HepG2 (cell line): ENCODE measurements at regions not wholly inside any gene's neighbourhood (a gene's known extent, or its start where the extent isn't known, plus 50 kb on each side); places are given as distances from the start of the nearest gene placed in this dataset.

Experiments
- CENPX ChIP-seq: sonication (generic); formaldehyde crosslinking; IDR thresholded peaks from 2 replicates; pipeline ENCODE4 v1.9.0; 2021; ENCODE audit warnings: mild to moderate bottlenecking, missing genetic modification reagents, moderate library complexity
- HES4 ChIP-seq: sonication (generic); formaldehyde crosslinking; IDR thresholded peaks from 2 replicates; pipeline ENCODE4 v1.9.0; 2021; ENCODE audit warnings: mild to moderate bottlenecking, missing genetic modification reagents, borderline replicate concordance
- IKZF4 ChIP-seq: sonication (generic); formaldehyde crosslinking; IDR thresholded peaks from 2 replicates; pipeline ENCODE4 v1.5.1; 2020; ENCODE audit warnings: borderline replicate concordance, mild to moderate bottlenecking, low read depth, missing genetic modification reagents; ENCODE audit errors: not compliant biosample characterization
- JUNB ChIP-seq: sonication (generic); formaldehyde crosslinking; IDR thresholded peaks from 2 replicates; pipeline ENCODE4 v1.8.0; 2022; ENCODE audit warnings: missing genetic modification reagents, mild to moderate bottlenecking, borderline replicate concordance
- SNRNP70 ChIP-seq: fragments of 200-400 bp; formaldehyde crosslinking; IDR thresholded peaks from 2 replicates; pipeline ENCODE4 v1.6.1; 2017; ENCODE audit warnings: mild to moderate bottlenecking, low read depth, low read length, moderate library complexity
- TF ChIP-seq, protein P1 (sequence below): sonication (generic); formaldehyde crosslinking; IDR thresholded peaks from 2 replicates; pipeline ENCODE4 v1.5.1; 2020; ENCODE audit warnings: mild to moderate bottlenecking, missing genetic modification reagents, borderline replicate concordance
- TF ChIP-seq, protein P2 (sequence below): IDR thresholded peaks from 2 replicates; pipeline ENCODE4 v1.6.1; 2016; ENCODE audit warnings: mild to moderate bottlenecking, missing biosample characterization, missing genetic modification reagents
- TF ChIP-seq, protein P3 (sequence below), 2 experiments: fragments of 450-650 bp in 1 of 2; sonication (generic) in 1 of 2; formaldehyde crosslinking; IDR thresholded peaks; 2 replicates each; pipeline versions ENCODE4 v1.5.0 to v1.8.0; 2020 to 2022; ENCODE audit warnings: mild to moderate bottlenecking in 1 of 2, missing genetic modification reagents in 1 of 2
- TF ChIP-seq, protein P4 (sequence below): fragments of 450-650 bp; IDR thresholded peaks from 2 replicates; pipeline ENCODE4 v1.6.1; 2017
- TF ChIP-seq, protein P5 (sequence below): IDR thresholded peaks from 2 replicates; pipeline ENCODE4 v1.6.1; 2018; ENCODE audit warnings: missing genetic modification reagents, mild to moderate bottlenecking, missing compliant biosample characterization

DNA sequence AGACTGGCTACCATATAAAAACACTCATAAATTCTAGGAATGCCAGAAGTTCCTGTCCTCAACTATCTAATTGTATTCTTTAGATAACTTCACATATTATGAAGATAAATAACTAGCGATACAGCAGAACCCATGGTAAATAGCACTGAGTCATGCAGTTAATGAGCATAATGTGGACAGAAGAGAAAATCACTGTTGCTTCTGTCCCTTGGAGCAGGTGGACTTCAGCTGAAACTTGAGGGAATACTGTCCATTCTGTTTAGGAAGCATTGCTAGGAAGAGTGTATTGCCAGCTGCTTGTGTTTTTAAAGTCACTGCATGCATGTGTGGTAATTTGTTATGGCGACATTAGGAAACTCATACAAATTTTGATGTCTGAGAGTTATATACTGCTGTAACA lies 854.4 kb downstream of the LTN1 start (continued):
- TF ChIP-seq, protein P1, sequence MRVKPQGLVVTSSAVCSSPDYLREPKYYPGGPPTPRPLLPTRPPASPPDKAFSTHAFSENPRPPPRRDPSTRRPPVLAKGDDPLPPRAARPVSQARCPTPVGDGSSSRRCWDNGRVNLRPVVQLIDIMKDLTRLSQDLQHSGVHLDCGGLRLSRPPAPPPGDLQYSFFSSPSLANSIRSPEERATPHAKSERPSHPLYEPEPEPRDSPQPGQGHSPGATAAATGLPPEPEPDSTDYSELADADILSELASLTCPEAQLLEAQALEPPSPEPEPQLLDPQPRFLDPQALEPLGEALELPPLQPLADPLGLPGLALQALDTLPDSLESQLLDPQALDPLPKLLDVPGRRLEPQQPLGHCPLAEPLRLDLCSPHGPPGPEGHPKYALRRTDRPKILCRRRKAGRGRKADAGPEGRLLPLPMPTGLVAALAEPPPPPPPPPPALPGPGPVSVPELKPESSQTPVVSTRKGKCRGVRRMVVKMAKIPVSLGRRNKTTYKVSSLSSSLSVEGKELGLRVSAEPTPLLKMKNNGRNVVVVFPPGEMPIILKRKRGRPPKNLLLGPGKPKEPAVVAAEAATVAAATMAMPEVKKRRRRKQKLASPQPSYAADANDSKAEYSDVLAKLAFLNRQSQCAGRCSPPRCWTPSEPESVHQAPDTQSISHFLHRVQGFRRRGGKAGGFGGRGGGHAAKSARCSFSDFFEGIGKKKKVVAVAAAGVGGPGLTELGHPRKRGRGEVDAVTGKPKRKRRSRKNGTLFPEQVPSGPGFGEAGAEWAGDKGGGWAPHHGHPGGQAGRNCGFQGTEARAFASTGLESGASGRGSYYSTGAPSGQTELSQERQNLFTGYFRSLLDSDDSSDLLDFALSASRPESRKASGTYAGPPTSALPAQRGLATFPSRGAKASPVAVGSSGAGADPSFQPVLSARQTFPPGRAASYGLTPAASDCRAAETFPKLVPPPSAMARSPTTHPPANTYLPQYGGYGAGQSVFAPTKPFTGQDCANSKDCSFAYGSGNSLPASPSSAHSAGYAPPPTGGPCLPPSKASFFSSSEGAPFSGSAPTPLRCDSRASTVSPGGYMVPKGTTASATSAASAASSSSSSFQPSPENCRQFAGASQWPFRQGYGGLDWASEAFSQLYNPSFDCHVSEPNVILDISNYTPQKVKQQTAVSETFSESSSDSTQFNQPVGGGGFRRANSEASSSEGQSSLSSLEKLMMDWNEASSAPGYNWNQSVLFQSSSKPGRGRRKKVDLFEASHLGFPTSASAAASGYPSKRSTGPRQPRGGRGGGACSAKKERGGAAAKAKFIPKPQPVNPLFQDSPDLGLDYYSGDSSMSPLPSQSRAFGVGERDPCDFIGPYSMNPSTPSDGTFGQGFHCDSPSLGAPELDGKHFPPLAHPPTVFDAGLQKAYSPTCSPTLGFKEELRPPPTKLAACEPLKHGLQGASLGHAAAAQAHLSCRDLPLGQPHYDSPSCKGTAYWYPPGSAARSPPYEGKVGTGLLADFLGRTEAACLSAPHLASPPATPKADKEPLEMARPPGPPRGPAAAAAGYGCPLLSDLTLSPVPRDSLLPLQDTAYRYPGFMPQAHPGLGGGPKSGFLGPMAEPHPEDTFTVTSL (CRISPR knock-in tag), result no peak
- TF ChIP-seq, protein P2, sequence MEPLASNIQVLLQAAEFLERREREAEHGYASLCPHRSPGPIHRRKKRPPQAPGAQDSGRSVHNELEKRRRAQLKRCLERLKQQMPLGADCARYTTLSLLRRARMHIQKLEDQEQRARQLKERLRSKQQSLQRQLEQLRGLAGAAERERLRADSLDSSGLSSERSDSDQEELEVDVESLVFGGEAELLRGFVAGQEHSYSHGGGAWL (CRISPR knock-in tag), result no peak
- no peak for TF ChIP-seq CENPX (CRISPR knock-in tag)
- TF ChIP-seq HES4 (CRISPR knock-in tag), result no peak
- no peak for TF ChIP-seq SNRNP70
- TF ChIP-seq, protein P3, sequence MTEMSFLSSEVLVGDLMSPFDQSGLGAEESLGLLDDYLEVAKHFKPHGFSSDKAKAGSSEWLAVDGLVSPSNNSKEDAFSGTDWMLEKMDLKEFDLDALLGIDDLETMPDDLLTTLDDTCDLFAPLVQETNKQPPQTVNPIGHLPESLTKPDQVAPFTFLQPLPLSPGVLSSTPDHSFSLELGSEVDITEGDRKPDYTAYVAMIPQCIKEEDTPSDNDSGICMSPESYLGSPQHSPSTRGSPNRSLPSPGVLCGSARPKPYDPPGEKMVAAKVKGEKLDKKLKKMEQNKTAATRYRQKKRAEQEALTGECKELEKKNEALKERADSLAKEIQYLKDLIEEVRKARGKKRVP (CRISPR knock-in tag; IDR thresholded peaks at IDR 0.05), result no peak
- TF ChIP-seq, protein P4, sequence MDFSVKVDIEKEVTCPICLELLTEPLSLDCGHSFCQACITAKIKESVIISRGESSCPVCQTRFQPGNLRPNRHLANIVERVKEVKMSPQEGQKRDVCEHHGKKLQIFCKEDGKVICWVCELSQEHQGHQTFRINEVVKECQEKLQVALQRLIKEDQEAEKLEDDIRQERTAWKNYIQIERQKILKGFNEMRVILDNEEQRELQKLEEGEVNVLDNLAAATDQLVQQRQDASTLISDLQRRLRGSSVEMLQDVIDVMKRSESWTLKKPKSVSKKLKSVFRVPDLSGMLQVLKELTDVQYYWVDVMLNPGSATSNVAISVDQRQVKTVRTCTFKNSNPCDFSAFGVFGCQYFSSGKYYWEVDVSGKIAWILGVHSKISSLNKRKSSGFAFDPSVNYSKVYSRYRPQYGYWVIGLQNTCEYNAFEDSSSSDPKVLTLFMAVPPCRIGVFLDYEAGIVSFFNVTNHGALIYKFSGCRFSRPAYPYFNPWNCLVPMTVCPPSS, result no peak
- TF ChIP-seq IKZF4 (CRISPR knock-in tag), result no peak
- TF ChIP-seq, protein P5, sequence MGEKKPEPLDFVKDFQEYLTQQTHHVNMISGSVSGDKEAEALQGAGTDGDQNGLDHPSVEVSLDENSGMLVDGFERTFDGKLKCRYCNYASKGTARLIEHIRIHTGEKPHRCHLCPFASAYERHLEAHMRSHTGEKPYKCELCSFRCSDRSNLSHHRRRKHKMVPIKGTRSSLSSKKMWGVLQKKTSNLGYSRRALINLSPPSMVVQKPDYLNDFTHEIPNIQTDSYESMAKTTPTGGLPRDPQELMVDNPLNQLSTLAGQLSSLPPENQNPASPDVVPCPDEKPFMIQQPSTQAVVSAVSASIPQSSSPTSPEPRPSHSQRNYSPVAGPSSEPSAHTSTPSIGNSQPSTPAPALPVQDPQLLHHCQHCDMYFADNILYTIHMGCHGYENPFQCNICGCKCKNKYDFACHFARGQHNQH (CRISPR knock-in tag), result no peak
- TF ChIP-seq JUNB (CRISPR knock-in tag), result no peak
